Esophagus squamous epithelium (tissue), 4 donors: ENCODE measurements at regions not wholly inside any gene's neighbourhood (a gene's known extent, or its start where the extent isn't known, plus 50 kb on each side); places are given as distances from the start of the nearest gene placed in this dataset.

Experiments used
- POLR2A ChIP-seq, 4 donors: fragments of 450-650 bp; IDR thresholded peaks; one replicate each; pipeline ENCODE4 v1.6.1; 2017; ENCODE audit warnings: antibody characterized with exemption in 4 of 4, mild to moderate bottlenecking in 4 of 4, moderate library complexity in 3 of 4
- TF ChIP-seq, protein P1 (sequence below), 6 experiments: fragments of 450-650 bp in 4 of 6; fragments of 200-600 bp in 2 of 6; sonication (generic) in 2 of 6; IDR thresholded peaks; one replicate each; pipeline ENCODE4 v1.5.1; 2016 to 2019; ENCODE audit warnings: antibody characterized with exemption in 6 of 6, mild to moderate bottlenecking in 4 of 6, moderate library complexity in 4 of 6

DNA sequence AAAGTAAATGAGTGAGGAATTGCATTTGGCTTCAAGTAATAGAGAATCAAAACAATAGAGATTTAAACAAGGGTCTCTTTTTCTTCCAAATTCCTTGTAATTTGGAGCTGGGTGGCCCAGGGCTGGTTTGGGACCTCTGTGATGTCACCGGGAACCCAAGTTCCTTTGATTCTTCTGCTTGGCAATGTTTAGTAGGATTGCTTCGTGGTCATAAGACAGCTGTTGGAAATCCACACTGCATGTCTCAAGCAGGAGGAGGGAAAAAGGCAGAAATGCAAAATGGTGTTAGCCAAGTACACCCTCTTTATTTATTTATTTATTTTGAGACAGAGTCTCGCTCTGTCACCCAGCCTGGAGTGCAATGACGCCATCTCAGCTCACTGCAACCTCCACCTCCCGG, 72.6 kb upstream of the IL12B start:
- TF ChIP-seq, protein P1, sequence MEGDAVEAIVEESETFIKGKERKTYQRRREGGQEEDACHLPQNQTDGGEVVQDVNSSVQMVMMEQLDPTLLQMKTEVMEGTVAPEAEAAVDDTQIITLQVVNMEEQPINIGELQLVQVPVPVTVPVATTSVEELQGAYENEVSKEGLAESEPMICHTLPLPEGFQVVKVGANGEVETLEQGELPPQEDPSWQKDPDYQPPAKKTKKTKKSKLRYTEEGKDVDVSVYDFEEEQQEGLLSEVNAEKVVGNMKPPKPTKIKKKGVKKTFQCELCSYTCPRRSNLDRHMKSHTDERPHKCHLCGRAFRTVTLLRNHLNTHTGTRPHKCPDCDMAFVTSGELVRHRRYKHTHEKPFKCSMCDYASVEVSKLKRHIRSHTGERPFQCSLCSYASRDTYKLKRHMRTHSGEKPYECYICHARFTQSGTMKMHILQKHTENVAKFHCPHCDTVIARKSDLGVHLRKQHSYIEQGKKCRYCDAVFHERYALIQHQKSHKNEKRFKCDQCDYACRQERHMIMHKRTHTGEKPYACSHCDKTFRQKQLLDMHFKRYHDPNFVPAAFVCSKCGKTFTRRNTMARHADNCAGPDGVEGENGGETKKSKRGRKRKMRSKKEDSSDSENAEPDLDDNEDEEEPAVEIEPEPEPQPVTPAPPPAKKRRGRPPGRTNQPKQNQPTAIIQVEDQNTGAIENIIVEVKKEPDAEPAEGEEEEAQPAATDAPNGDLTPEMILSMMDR (IDR thresholded peaks at IDR 0.05) = no peak
- TF ChIP-seq POLR2A (IDR thresholded peaks at IDR 0.05) = no peak
